ENCODE measurements at regions not wholly inside any gene's neighbourhood (a gene's known extent, or its start where the extent isn't known, plus 50 kb on each side); places are given as distances from the start of the nearest gene placed in this dataset.

- no peak overlapping the region for H3K4me3 ChIP-seq
- no peaks in the 10 kb centered on the region for H3K27me3 ChIP-seq
- no peaks in the 10 kb centered on the region for H3K36me3 ChIP-seq
- intact Hi-C loops (cut with DNase I): no loop called here
- H3K9ac ChIP-seq (ENCODE audit: low read depth in 2 of 2, low read length in 2 of 2): no peak overlapping the region
- no peaks in the 10 kb centered on the region for H3K9me3 ChIP-seq
- no peak for TF ChIP-seq CTCF (IDR thresholded peaks at IDR 0.05)
- no peak overlapping the region for H3K27ac ChIP-seq
- H3K4me1 ChIP-seq: no peaks in the 10 kb centered on the region
- no peak for DNase-seq
Measured at GRCh38 chr13:60745343-60745742, 348.3 kb downstream of the TDRD3 start.

- Histone ChIP-seq H3K36me3 (no peaks in the 10 kb centered on the region), H3K9ac (ENCODE audit: low read depth in 2 of 2, low read length in 2 of 2) (no peak overlapping the region), H3K9me3 (no peaks in the 10 kb centered on the region), H3K27me3 (no peaks in the 10 kb centered on the region), H3K4me1 (no peaks in the 10 kb centered on the region), H3K4me3 (no peak overlapping the region), H3K27ac (no peak overlapping the region)
- DNase-seq: no peak
- TF ChIP-seq CTCF (IDR thresholded peaks at IDR 0.05): no peak
- intact Hi-C loops (cut with DNase I): no loop called here
Measured at GRCh38 chr13:60733933-60734332, 336.9 kb downstream of the TDRD3 start.

GRCh38 chr13:60727140-60727539, 330.1 kb downstream of the TDRD3 start:
- H3K9me3 ChIP-seq: no peaks in the 10 kb centered on the region
- no peak for DNase-seq

GRCh38 chr13:60721063-60721462, 324.0 kb downstream of the TDRD3 start:
- no peak for TF ChIP-seq CTCF (IDR thresholded peaks at IDR 0.05)
- Histone ChIP-seq H3K9me3 (no peaks in the 10 kb centered on the region), H3K36me3 (no peaks in the 10 kb centered on the region), H3K4me3 (no peak overlapping the region), H3K27me3 (no peaks in the 10 kb centered on the region), H3K27ac (no peak overlapping the region), H3K9ac (ENCODE audit: low read depth in 2 of 2, low read length in 2 of 2) (no peak overlapping the region), H3K4me1 (no peaks in the 10 kb centered on the region)
- no peak for DNase-seq
- intact Hi-C loops (cut with DNase I): no loop called here

More at GRCh38 chr13:60727140-60727539, 330.1 kb downstream of the TDRD3 start:
- Histone ChIP-seq H3K36me3 (no peaks in the 10 kb centered on the region), H3K9ac (ENCODE audit: low read depth in 2 of 2, low read length in 2 of 2) (no peak overlapping the region), H3K4me1 (no peaks in the 10 kb centered on the region), H3K4me3 (no peak overlapping the region), H3K27me3 (no peaks in the 10 kb centered on the region), H3K27ac (no peak overlapping the region)
- TF ChIP-seq CTCF (IDR thresholded peaks at IDR 0.05): no peak
- intact Hi-C loops (cut with DNase I): no loop called here

GRCh38 chr13:60720590-60720989, 323.6 kb downstream of the TDRD3 start:
- Histone ChIP-seq H3K4me3 (no peak overlapping the region), H3K4me1 (no peaks in the 10 kb centered on the region), H3K27me3 (no peaks in the 10 kb centered on the region), H3K27ac (no peak overlapping the region), H3K9ac (ENCODE audit: low read depth in 2 of 2, low read length in 2 of 2) (no peak overlapping the region), H3K36me3 (no peaks in the 10 kb centered on the region), H3K9me3 (no peaks in the 10 kb centered on the region)
- no peak for TF ChIP-seq CTCF (IDR thresholded peaks at IDR 0.05)
- intact Hi-C loops (cut with DNase I): no loop called here
- DNase-seq: no peak

- intact Hi-C loops (cut with DNase I): no loop called here
- TF ChIP-seq CTCF (IDR thresholded peaks at IDR 0.05): no peak
- H3K4me1 ChIP-seq: no peaks in the 10 kb centered on the region
- no peak overlapping the region for H3K4me3 ChIP-seq
- no peaks in the 10 kb centered on the region for H3K9me3 ChIP-seq
- no peaks in the 10 kb centered on the region for H3K36me3 ChIP-seq
- H3K27ac ChIP-seq: no peak overlapping the region
- no peak for DNase-seq
- no peak overlapping the region for H3K9ac ChIP-seq (ENCODE audit: low read depth in 2 of 2, low read length in 2 of 2)
- H3K27me3 ChIP-seq: no peaks in the 10 kb centered on the region
Measured at GRCh38 chr13:60716313-60716712, 319.3 kb downstream of the TDRD3 start.

All from colonic mucosa (tissue), 4 donors.